ENCODE measurements at regions not wholly inside any gene's neighbourhood (a gene's known extent, or its start where the extent isn't known, plus 50 kb on each side); places are given as distances from the start of the nearest gene placed in this dataset.

DNA sequence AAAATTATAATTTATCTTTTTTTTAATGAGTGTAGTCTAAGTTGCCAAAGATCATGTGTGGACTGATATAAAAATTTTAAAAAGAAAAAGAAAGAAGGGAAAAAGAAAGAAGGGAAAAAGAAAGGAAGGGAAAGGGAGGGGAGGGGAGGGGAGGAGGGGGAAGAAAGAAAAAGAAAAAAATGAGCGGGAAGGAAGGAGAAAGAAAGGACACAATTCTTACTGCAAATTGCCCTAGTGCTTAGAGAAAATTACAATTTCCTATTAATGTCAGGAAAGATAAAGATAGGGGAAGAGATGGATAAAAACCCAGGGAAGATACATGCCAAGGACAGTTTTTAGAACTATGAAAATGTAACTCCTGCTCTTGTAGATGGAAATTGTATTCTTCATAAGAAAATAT, 789.7 kb upstream of the GRAMD2B start:
- H3K36me3 Mint-ChIP-seq (ENCODE audit: unreplicated experiment): no peaks in the 10 kb centered on the region
- TF ChIP-seq, protein P1, sequence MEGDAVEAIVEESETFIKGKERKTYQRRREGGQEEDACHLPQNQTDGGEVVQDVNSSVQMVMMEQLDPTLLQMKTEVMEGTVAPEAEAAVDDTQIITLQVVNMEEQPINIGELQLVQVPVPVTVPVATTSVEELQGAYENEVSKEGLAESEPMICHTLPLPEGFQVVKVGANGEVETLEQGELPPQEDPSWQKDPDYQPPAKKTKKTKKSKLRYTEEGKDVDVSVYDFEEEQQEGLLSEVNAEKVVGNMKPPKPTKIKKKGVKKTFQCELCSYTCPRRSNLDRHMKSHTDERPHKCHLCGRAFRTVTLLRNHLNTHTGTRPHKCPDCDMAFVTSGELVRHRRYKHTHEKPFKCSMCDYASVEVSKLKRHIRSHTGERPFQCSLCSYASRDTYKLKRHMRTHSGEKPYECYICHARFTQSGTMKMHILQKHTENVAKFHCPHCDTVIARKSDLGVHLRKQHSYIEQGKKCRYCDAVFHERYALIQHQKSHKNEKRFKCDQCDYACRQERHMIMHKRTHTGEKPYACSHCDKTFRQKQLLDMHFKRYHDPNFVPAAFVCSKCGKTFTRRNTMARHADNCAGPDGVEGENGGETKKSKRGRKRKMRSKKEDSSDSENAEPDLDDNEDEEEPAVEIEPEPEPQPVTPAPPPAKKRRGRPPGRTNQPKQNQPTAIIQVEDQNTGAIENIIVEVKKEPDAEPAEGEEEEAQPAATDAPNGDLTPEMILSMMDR (IDR thresholded peaks at IDR 0.05; ENCODE audit: partially characterized antibody, unreplicated experiment): no peak
- H3K9me3 Mint-ChIP-seq (ENCODE audit: unreplicated experiment): no peaks in the 10 kb centered on the region
- no peak overlapping the region for H3K4me3 Mint-ChIP-seq (ENCODE audit: unreplicated experiment)
- peaks cover 4% of the 10 kb centered on the region for H3K4me1 Mint-ChIP-seq (ENCODE audit: low read depth, unreplicated experiment)
- no peak overlapping the region for H3K27ac Mint-ChIP-seq (ENCODE audit: unreplicated experiment)
- DNase-seq: no peak
- H3K27me3 Mint-ChIP-seq (ENCODE audit: unreplicated experiment): no peaks in the 10 kb centered on the region

DNA sequence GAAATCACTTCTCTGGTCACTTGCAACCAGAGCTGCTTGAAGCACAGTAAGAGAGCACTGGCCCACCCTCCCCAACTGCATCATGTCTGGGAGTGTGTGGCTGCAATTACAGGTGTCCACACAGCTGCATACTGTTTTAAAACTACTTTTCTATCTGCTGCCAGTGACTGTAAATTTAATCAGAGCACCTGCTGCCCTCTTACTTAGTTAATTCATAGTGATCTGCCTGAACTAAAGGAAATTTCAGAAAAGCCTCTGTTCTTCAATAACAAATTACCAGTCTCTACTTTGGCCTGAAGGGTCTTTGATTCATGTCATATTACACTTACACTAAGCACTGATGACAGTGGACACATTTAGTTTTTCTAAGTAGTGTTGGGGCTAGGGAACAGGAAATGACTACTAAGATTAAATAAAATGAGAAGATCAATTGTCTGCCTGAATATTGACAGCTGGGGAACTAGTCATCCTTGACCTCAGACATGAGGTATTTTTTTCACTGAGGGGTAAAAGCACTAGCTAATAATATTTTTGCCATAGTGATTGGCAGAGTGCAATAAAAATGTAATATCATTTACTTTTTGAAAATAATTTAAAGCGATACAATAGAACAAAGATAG, 788.9 kb upstream of the GRAMD2B start:
- H3K4me3 Mint-ChIP-seq (ENCODE audit: unreplicated experiment): no peak overlapping the region
- peaks cover 4% of the 10 kb centered on the region for H3K4me1 Mint-ChIP-seq (ENCODE audit: low read depth, unreplicated experiment)
- TF ChIP-seq, protein P1 (IDR thresholded peaks at IDR 0.05; ENCODE audit: partially characterized antibody, unreplicated experiment): no peak
- H3K27me3 Mint-ChIP-seq (ENCODE audit: unreplicated experiment): no peaks in the 10 kb centered on the region
- H3K9me3 Mint-ChIP-seq (ENCODE audit: unreplicated experiment): no peaks in the 10 kb centered on the region
- no peaks in the 10 kb centered on the region for H3K36me3 Mint-ChIP-seq (ENCODE audit: unreplicated experiment)
- H3K27ac Mint-ChIP-seq (ENCODE audit: unreplicated experiment): no peak overlapping the region
- no peak for DNase-seq

DNA sequence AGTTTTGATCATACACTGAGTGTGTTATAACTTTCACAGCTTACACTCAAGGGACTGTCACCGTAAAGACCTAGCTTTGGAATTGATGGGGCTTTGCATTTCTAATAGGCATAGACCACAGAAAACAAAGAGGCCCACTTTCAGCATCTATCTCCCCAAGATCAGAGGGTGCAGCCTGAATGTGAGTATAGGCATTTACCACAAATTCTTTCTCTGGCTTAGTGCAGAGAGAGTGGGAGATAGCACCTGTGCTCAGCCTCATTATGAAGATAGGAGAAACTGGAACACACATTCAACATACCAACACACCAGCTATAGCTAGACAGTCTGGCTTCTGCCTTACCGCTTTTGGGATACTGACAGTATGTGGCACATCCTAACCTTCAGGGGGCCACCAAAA, 783.4 kb upstream of the GRAMD2B start:
- TF ChIP-seq, protein P1 (IDR thresholded peaks at IDR 0.05; ENCODE audit: partially characterized antibody, unreplicated experiment): no peak
- Mint-ChIP-seq H3K9me3 (ENCODE audit: unreplicated experiment) (no peaks in the 10 kb centered on the region), H3K27me3 (ENCODE audit: unreplicated experiment) (no peaks in the 10 kb centered on the region), H3K36me3 (ENCODE audit: unreplicated experiment) (peaks cover 6% of the 10 kb centered on the region), H3K4me3 (ENCODE audit: unreplicated experiment) (no peak overlapping the region), H3K27ac (ENCODE audit: unreplicated experiment) (no peak overlapping the region), H3K4me1 (ENCODE audit: low read depth, unreplicated experiment) (no peaks in the 10 kb centered on the region)
- DNase-seq: no peak

DNA sequence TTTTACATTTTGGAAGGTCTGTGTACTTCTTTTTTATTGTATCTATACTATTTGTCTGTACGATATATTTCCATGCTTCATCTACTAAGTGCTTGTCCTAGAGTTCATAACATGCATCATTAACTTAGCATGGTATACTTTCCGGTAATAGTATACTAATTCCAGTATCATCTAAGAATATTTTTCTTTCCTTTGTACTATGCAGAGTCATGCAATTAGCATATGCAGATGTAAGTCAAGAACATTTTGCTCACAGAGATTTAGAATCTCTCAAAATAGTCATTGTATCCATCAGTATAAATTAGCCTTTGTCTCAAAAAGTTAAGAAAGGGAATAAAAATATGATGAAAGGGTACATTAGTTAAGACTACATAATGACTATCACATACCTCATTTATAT, 770.4 kb upstream of the GRAMD2B start:
- DNase-seq: no peak
- H3K9me3 Mint-ChIP-seq (ENCODE audit: unreplicated experiment): no peaks in the 10 kb centered on the region
- no peak overlapping the region for H3K27ac Mint-ChIP-seq (ENCODE audit: unreplicated experiment)

DNA sequence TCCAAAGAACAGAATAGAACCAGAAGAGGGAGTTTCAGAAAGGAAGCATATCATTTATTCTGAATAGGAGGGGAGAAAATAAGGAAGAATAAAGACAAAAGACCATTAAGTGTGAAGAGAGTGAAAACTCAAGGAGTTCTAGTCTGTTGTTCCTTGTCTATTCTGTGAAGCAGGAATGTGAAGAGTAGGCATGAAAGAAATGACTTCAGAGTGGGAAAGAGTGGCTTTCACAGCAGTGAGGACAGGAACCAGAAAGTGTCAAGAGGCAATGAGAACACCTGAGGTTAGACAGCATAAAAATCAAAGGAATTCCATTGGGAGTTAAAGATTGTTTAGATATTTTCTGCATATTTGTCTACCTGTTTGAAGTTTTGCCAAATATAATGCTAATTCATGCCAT, 768.8 kb upstream of the GRAMD2B start:
- TF ChIP-seq, protein P1 (IDR thresholded peaks at IDR 0.05; ENCODE audit: partially characterized antibody, unreplicated experiment): no peak
- Mint-ChIP-seq H3K4me3 (ENCODE audit: unreplicated experiment) (no peak overlapping the region), H3K9me3 (ENCODE audit: unreplicated experiment) (no peaks in the 10 kb centered on the region), H3K27me3 (ENCODE audit: unreplicated experiment) (peaks cover 2% of the 10 kb centered on the region), H3K27ac (ENCODE audit: unreplicated experiment) (no peak overlapping the region), H3K4me1 (ENCODE audit: low read depth, unreplicated experiment) (no peaks in the 10 kb centered on the region), H3K36me3 (ENCODE audit: unreplicated experiment) (no peaks in the 10 kb centered on the region)
- no peak for DNase-seq

More for the DNA sequence above, 770.4 kb upstream of the GRAMD2B start:
- Mint-ChIP-seq H3K36me3 (ENCODE audit: unreplicated experiment) (no peaks in the 10 kb centered on the region), H3K27me3 (ENCODE audit: unreplicated experiment) (peaks cover 2% of the 10 kb centered on the region), H3K4me1 (ENCODE audit: low read depth, unreplicated experiment) (no peaks in the 10 kb centered on the region), H3K4me3 (ENCODE audit: unreplicated experiment) (no peak overlapping the region)
- TF ChIP-seq, protein P1 (IDR thresholded peaks at IDR 0.05; ENCODE audit: partially characterized antibody, unreplicated experiment): no peak

Data from glutamatergic neuron (in vitro differentiated cells).